Mammary epithelial cell (primary cell): ENCODE measurements at regions not wholly inside any gene's neighbourhood (a gene's known extent, or its start where the extent isn't known, plus 50 kb on each side); places are given as distances from the start of the nearest gene placed in this dataset.

Experiments
- CTCF ChIP-seq, 2 donors: IDR thresholded peaks in 1 of 2; conservative IDR thresholded peaks in 1 of 2; 2 replicates each; pipeline ENCODE4 v1.5.1; 2011 to 2012; ENCODE audit warnings: inconsistent platforms in 2 of 2, low read length in 2 of 2, mild to moderate bottlenecking in 2 of 2, control low read depth in 1 of 2, low read depth in 1 of 2; ENCODE audit not compliant: insufficient read depth in 1 of 2; ENCODE audit errors: extremely low read depth in 1 of 2
- EZH2 ChIP-seq: IDR thresholded peaks from 2 replicates; pipeline ENCODE4 v1.6.1; 2012; ENCODE audit warnings: low read length, inconsistent platforms, borderline replicate concordance

DNA sequence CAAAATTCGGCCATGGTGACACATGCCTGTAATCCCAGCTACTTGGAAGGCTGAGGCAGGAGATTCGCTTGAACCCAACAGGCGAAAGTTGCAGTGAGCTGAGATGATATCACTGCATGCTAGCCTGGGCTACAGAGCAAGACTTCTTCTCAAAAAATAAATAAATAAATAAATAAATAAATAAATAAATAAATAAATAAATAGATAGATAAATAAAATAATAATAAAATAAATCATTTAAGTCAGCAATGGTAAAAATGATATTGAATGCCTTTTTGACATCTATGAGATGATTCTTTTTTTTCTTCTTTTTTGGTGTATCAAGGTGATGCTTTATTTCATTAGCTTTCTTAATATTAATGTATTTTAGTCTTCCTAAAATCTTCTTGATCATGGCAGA, 221.7 kb upstream of the RXFP2 start:
- no peak for TF ChIP-seq CTCF (conservative IDR thresholded peaks at IDR 0.05 in 1 of 2, IDR thresholded peaks at IDR 0.05 in 1 of 2; ENCODE audit: extremely low read depth in 1 of 2, insufficient read depth in 1 of 2, low read depth in 1 of 2, low read length in 2 of 2)
- TF ChIP-seq EZH2, result no peak
